CD8-positive, alpha-beta memory T cell (primary cell): ENCODE measurements at regions not wholly inside any gene's neighbourhood (a gene's known extent, or its start where the extent isn't known, plus 50 kb on each side); places are given as distances from the start of the nearest gene placed in this dataset.
"Not testable (repeated sequence)": the region's sequence is repeated elsewhere in the genome, so short reads cannot be mapped to it uniquely, and the experiment has no call there.

Experiments
- CTCF ChIA-PET: fragments of 350-600 bp; sonication (Branson Sonifier 250); formaldehyde crosslinking; loops from one replicate; lab custom pipeline; 2021; ENCODE audit warnings: antibody characterized with exemption; lab: Charles Lee
- POLR2A ChIA-PET: fragments of 350-600 bp; sonication (Branson Sonifier 250); formaldehyde crosslinking; loops from one replicate; lab custom pipeline; 2021; ENCODE audit warnings: antibody characterized with exemption; lab: Charles Lee
- DNase-seq, 5 donors: peaks; one replicate each; pipeline versions ENCODE4 v3.0.0 to v3.0.0-alpha.2; 2020 to 2022; ENCODE audit warnings: mixed read lengths in 1 of 5
- H3K27ac ChIP-seq: one replicate; pipeline ENCODE4 v1.7.0; 2013; ENCODE audit warnings: low read depth, mild to moderate bottlenecking, low read length, moderate library complexity
- H3K27me3 ChIP-seq: 2 replicates; pipeline ENCODE4 v1.7.0; 2013; ENCODE audit warnings: low read length, mild to moderate bottlenecking; ENCODE audit not compliant: insufficient read depth, poor library complexity, severe bottlenecking
- H3K36me3 ChIP-seq: 2 replicates; pipeline ENCODE4 v1.7.0; 2013; ENCODE audit warnings: mild to moderate bottlenecking, low read length, moderate library complexity; ENCODE audit not compliant: insufficient read depth
- H3K4me1 ChIP-seq: 2 replicates; pipeline ENCODE4 v1.7.0; 2013; ENCODE audit warnings: mild to moderate bottlenecking, low read length, moderate library complexity; ENCODE audit not compliant: insufficient read depth
- H3K4me3 ChIP-seq: 2 replicates; pipeline ENCODE4 v1.7.0; 2013; ENCODE audit warnings: mild to moderate bottlenecking, low read length
- H3K9me3 ChIP-seq: 2 replicates; pipeline ENCODE4 v1.7.0; 2013; ENCODE audit warnings: mild to moderate bottlenecking, low read length
- H3K27ac Mint-ChIP-seq, 8 donors: one replicate each; pipeline ENCODE4 v1.8.0; 2020 to 2021; ENCODE audit warnings: mixed read lengths in 8 of 8, mild to moderate bottlenecking in 6 of 8, inconsistent platforms in 3 of 8, moderate library complexity in 3 of 8
- H3K27me3 Mint-ChIP-seq, 2 donors: one replicate each; pipeline ENCODE4 v1.8.0; 2020 to 2021; ENCODE audit warnings: mixed read lengths in 2 of 2, mild to moderate bottlenecking in 1 of 2, moderate library complexity in 1 of 2
- H3K36me3 Mint-ChIP-seq, 3 donors: one replicate each; pipeline ENCODE4 v1.8.0; 2020 to 2021; ENCODE audit warnings: mixed read lengths in 3 of 3, inconsistent platforms in 1 of 3, mild to moderate bottlenecking in 1 of 3
- H3K4me1 Mint-ChIP-seq, 3 donors: one replicate each; pipeline ENCODE4 v1.8.0; 2020 to 2021; ENCODE audit warnings: mixed read lengths in 3 of 3, inconsistent platforms in 1 of 3, mild to moderate bottlenecking in 1 of 3
- H3K4me3 Mint-ChIP-seq, 7 donors: one replicate each; pipeline ENCODE4 v1.8.0; 2020 to 2021; ENCODE audit warnings: mixed read lengths in 7 of 7, mild to moderate bottlenecking in 6 of 7, moderate library complexity in 4 of 7, inconsistent platforms in 2 of 7
- H3K9me3 Mint-ChIP-seq, 5 donors: one replicate each; pipeline ENCODE4 v1.8.0; 2020 to 2022; ENCODE audit warnings: mixed read lengths in 5 of 5, mild to moderate bottlenecking in 3 of 5, moderate library complexity in 2 of 5, inconsistent platforms in 1 of 5

GRCh38 chrY:12359867-12360266 is 341.2 kb upstream of the USP9Y start:
- ChIA-PET POLR2A (no interaction called here), CTCF (interaction anchor here (1.4 kb wide), 1 partner anchor 262 kb away, joined by 3 read pairs; no protein-coding TSS in a partner anchor)
- DNase-seq, result no peak
- H3K27me3 ChIP-seq, result no peaks in the 10 kb centered on the region
- Mint-ChIP-seq H3K27me3 (no peaks in the 10 kb centered on the region), H3K9me3 (no peaks in the 10 kb centered on the region), H3K36me3 (no peaks in the 10 kb centered on the region), H3K4me3 (no peak overlapping the region), H3K27ac (no peak overlapping the region), H3K4me1 (no peaks in the 10 kb centered on the region)
- no peak overlapping the region for H3K27ac ChIP-seq
- no peak overlapping the region for H3K4me3 ChIP-seq
- H3K9me3 ChIP-seq, result no peaks in the 10 kb centered on the region
- no peaks in the 10 kb centered on the region for H3K36me3 ChIP-seq
- H3K4me1 ChIP-seq, result no peaks in the 10 kb centered on the region

- Histone ChIP-seq H3K4me3 (no peak overlapping the region), H3K27me3 (no peaks in the 10 kb centered on the region), H3K27ac (no peak overlapping the region), H3K36me3 (no peaks in the 10 kb centered on the region), H3K4me1 (no peaks in the 10 kb centered on the region), H3K9me3 (no peaks in the 10 kb centered on the region)
- ChIA-PET CTCF (interaction anchor here (1.4 kb wide), 1 partner anchor 261 kb away, joined by 3 read pairs; no protein-coding TSS in a partner anchor), POLR2A (no interaction called here)
- Mint-ChIP-seq H3K4me1 (no peaks in the 10 kb centered on the region), H3K27ac (no peak overlapping the region), H3K9me3 (no peaks in the 10 kb centered on the region), H3K4me3 (no peak overlapping the region), H3K36me3 (no peaks in the 10 kb centered on the region), H3K27me3 (no peaks in the 10 kb centered on the region)
- no peak for DNase-seq
Measured at GRCh38 chrY:12360496-12360895, 340.5 kb upstream of the USP9Y start.

GRCh38 chrY:12365311-12365910 is 335.6 kb upstream of the USP9Y start:
- Mint-ChIP-seq H3K27ac (no peak overlapping the region), H3K4me3 (no peak overlapping the region), H3K36me3 (no peaks in the 10 kb centered on the region), H3K4me1 (no peaks in the 10 kb centered on the region), H3K9me3 (no peaks in the 10 kb centered on the region), H3K27me3 (no peaks in the 10 kb centered on the region)
- no peak for DNase-seq
- no peaks in the 10 kb centered on the region for H3K27me3 ChIP-seq
- CTCF ChIA-PET, result no interaction called here
- no peaks in the 10 kb centered on the region for H3K36me3 ChIP-seq
- POLR2A ChIA-PET, result no interaction called here
- no peak overlapping the region for H3K27ac ChIP-seq
- no peak overlapping the region for H3K4me3 ChIP-seq
- no peaks in the 10 kb centered on the region for H3K9me3 ChIP-seq
- no peaks in the 10 kb centered on the region for H3K4me1 ChIP-seq

DNA sequence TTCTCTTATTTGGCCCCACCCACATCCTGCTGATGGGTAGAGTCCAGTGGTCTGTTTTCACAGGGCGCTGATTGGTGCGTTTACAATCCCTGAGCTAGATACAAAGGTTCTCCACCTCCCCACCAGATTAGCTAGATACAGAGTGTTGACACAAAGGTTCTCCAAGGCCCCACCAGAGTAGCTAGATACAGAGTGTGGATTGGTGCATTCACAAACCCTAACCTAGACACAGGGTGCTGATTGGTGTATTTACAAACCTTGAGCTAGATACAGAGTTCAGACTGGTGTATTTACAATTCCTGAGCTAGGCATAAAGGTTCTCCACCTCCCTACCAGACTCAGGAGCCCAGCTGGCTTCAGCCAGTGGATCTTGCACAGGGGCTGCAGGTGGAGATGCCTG is 326.4 kb upstream of the USP9Y start:
- DNase-seq, H3K27ac Mint-ChIP-seq, POLR2A ChIA-PET, H3K9me3 ChIP-seq, H3K4me3 Mint-ChIP-seq, H3K27me3 Mint-ChIP-seq, H3K4me3 ChIP-seq, H3K4me1 ChIP-seq, H3K4me1 Mint-ChIP-seq, H3K36me3 ChIP-seq, H3K36me3 Mint-ChIP-seq, H3K9me3 Mint-ChIP-seq, H3K27ac ChIP-seq, CTCF ChIA-PET, H3K27me3 ChIP-seq: not testable (repeated sequence)

DNA sequence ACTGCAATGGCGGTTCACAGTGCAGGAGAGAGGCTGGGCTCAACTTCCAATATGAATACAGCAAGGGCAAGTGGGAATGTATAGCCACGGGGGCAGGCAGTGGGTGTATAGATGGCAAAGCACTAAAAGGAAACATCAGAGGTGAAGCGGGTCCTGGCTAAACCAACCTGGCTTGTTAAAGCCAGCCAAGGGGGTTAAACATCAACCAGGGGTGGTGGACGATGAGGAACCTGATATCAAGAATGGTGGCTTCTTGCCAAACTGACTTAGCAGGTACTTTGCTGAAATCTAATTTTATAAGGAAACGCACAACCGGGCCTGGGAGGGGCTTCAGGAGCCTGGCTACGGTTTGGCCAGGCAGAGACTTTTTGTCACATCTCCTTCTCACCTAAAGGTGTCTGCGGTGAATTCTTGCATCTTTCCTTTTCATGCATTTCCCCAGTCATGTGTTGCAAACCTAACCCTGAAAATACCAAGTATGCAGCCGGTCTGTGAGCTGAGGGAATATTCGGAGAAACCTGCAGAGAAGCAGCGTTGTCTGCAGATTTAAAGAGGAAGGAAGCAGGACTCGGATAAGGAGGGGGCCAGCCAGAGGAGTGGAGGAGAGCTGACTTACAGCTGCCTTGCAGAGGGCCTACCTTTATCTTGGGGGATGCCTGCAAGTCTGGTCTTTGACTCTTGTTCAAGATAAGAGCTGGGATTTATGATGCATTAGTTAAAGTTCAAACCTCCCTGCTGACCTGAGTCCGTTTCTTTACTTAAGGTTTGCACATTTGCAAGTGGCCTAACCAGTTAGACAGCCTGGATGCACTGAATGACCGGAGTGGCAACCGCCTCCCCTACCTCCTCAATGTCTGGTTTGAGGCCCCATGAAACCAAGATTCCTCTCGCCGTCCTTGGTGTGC is 309.1 kb upstream of the USP9Y start:
- Mint-ChIP-seq H3K4me1 (peaks cover 0 to 15% (median 0%) of the 10 kb centered on the region in 3 donors), H3K4me3 (peak overlapping the region in 1 of 7 donors; percentile 39)
- H3K27ac Mint-ChIP-seq, H3K27me3 Mint-ChIP-seq, CTCF ChIA-PET, H3K36me3 Mint-ChIP-seq, H3K9me3 ChIP-seq, H3K4me3 ChIP-seq, H3K27me3 ChIP-seq, H3K27ac ChIP-seq, POLR2A ChIA-PET, H3K36me3 ChIP-seq, DNase-seq, H3K9me3 Mint-ChIP-seq, H3K4me1 ChIP-seq: not testable (repeated sequence)

DNA sequence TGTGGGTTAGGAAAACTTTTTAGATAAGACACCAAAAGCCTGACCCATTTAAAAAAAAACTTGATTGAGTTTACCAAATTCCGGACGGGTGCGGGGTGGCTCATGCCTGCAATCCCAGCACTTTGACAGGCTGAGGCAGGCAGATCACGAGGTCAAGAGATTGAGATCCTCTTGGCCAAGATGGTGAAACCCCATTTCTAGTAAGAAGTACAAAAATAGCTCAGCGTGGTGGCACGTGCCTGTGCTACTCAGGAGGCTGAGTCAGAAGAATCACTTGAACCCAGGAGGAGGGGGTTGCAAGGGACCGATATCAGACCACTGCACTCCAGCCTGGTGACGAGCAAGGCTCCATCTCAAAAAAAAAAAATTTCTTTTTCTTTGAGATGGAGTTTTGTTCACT is 307.8 kb upstream of the USP9Y start:
- H3K4me3 ChIP-seq, result no peak overlapping the region
- ChIA-PET CTCF (no interaction called here), POLR2A (no interaction called here)
- H3K36me3 ChIP-seq, result no peaks in the 10 kb centered on the region
- Mint-ChIP-seq H3K9me3 (no peaks in the 10 kb centered on the region), H3K4me3 (no peak overlapping the region), H3K4me1 (peaks cover 0 to 15% (median 0%) of the 10 kb centered on the region in 3 donors), H3K36me3 (no peaks in the 10 kb centered on the region), H3K27me3 (no peaks in the 10 kb centered on the region), H3K27ac (no peak overlapping the region)
- H3K9me3 ChIP-seq, result no peaks in the 10 kb centered on the region
- no peak for DNase-seq
- no peaks in the 10 kb centered on the region for H3K4me1 ChIP-seq
- no peak overlapping the region for H3K27ac ChIP-seq
- no peaks in the 10 kb centered on the region for H3K27me3 ChIP-seq

DNA sequence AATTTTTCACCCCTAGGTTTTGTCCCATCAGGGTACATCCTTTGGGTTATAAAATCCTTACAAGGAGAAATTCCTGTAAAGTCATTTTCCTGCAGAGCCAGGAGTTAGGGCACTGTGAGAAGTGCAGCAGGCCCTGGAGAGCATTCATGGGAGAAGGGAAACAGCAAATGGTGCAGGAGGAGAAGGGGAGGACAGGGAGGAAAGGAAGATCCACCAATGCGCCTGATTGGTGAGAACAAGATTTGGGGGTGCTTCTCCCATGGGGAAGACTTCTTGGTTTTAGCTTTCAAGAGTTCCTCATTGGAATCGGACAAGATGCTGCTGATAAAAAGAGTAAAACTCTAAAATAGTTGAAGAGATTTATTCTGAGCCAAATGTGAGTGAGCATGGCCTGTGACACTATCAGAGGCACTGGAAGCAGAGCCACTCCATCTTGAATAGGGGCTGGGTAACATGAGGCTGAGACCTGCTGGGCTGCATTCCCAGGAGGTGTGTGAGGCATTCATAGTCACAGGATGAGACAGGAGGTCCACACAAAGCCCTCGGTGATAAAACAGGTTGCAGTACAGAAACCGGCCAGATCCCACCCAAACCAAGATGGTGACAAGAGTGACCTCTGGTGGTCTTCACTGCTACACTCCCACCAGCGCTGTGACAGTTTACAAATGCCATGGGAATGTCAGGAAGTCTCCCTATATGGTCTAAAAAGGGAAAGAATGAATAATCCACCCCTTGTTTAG is 305.5 kb upstream of the USP9Y start:
- H3K4me1 ChIP-seq, H3K36me3 ChIP-seq, CTCF ChIA-PET, H3K9me3 ChIP-seq, H3K27ac ChIP-seq, POLR2A ChIA-PET, H3K36me3 Mint-ChIP-seq, H3K27me3 Mint-ChIP-seq, H3K4me3 ChIP-seq, H3K27ac Mint-ChIP-seq, H3K27me3 ChIP-seq, DNase-seq, H3K9me3 Mint-ChIP-seq, H3K4me3 Mint-ChIP-seq: not testable (repeated sequence)
- peaks cover 0 to 15% (median 0%) of the 10 kb centered on the region in 3 donors for H3K4me1 Mint-ChIP-seq

DNA sequence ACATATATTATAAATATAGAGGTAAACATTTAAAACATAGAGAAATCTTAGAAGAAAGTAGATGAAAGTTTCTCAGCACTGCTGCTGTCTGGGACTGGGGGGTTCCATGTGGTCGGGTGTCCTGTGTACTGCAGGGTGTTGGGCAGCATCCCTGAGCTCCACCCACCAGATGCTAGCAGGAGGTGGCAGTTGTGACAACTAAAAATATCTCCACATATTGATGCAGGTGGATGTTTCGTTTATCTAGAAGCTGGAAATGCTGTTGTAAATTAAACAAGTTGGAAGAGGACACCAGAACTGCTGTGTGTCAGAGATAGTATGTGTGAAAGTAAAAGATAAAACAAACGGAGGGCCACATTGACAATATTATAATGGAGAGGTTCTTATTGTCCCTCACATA is 297.1 kb upstream of the USP9Y start:
- H3K9me3 Mint-ChIP-seq, result no peaks in the 10 kb centered on the region
- Histone ChIP-seq H3K36me3 (no peaks in the 10 kb centered on the region), H3K4me3 (no peak overlapping the region), H3K27ac (no peak overlapping the region), H3K4me1 (no peaks in the 10 kb centered on the region), H3K9me3 (no peaks in the 10 kb centered on the region), H3K27me3 (no peaks in the 10 kb centered on the region)
- H3K4me1 Mint-ChIP-seq, result no peaks in the 10 kb centered on the region
- ChIA-PET POLR2A (no interaction called here), CTCF (no interaction called here)
- no peak overlapping the region for H3K4me3 Mint-ChIP-seq
- DNase-seq, result no peak
- no peaks in the 10 kb centered on the region for H3K36me3 Mint-ChIP-seq
- H3K27me3 Mint-ChIP-seq, result no peaks in the 10 kb centered on the region
- no peak overlapping the region for H3K27ac Mint-ChIP-seq
